ENCODE measurements at regions not wholly inside any gene's neighbourhood (a gene's known extent, or its start where the extent isn't known, plus 50 kb on each side); places are given as distances from the start of the nearest gene placed in this dataset.
A peak's percentile ranks its signal among the peaks of the same experiment; 100 is the strongest.

DNA sequence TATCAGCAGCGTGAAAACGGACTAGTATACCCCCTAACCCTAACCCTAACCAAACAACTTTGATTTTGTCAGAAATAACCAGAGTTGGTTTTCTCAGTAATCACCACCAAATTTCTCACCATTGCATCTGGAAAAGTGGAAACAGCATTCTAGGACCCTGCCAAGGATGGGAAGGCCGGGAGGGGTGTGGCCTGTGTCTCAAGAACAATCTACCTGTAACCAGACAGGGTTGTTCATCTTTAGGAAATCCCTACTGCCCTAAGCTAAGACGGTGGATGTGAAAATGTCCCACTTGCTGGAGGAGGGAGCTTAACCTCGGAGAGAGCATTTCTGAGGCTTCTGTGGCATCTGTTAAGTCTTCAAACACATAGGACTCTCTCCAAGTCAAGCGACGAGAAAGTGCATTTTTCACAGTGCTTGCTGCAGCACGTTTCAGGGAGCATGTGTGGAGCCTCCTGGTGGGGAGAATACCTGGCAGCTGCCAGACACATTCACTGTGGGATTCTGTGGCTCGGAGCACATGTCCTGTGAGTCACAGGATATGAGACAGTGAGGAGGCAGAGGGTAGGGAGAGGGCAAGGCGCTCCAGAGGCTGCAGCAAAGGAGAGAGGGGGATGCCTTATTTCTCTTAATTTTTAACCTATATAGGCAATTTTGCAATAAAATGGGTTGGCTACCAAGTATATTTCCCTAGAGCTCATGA lies 207.5 kb downstream of the SPP2 start:
- peak; percentile 45 for TF ChIP-seq CTCF (IDR thresholded peaks at IDR 0.05; ENCODE audit: control insufficient read depth, extremely low read depth, insufficient read depth)
- DNase-seq (ENCODE audit: low read depth): no peak
- H3K4me3 ChIP-seq (ENCODE audit: low read depth, low read length): no peak overlapping the region

DNA sequence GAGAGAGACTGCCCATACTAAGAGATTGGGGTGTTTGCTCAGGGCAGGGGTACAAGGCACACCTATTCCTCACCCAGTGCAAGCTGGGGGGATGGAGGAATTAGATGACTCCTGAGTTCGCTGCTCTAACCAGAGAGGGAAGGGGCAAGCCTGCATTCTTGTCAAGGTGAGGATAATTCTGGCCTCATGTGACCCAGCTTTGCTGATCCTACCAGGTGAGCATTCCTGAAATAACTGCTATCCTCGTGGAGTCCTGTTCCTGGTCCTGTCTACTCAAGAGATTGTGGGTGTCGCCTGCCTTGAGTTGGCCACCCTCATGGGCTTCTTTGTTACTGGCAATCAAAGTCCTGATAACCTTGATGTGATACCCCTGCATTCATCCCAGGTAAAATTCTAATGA lies 206.0 kb downstream of the SPP2 start:
- no peak overlapping the region for H3K4me3 ChIP-seq (ENCODE audit: low read depth, low read length)
- no peak for DNase-seq (ENCODE audit: low read depth)
- no peak for TF ChIP-seq CTCF (IDR thresholded peaks at IDR 0.05; ENCODE audit: control insufficient read depth, extremely low read depth, insufficient read depth)

GRCh38 chr2:234254783-234255521 lies 204.4 kb downstream of the SPP2 start:
- no peak for TF ChIP-seq CTCF (IDR thresholded peaks at IDR 0.05; ENCODE audit: control insufficient read depth, extremely low read depth, insufficient read depth)
- DNase-seq (ENCODE audit: low read depth): no peak
- H3K4me3 ChIP-seq (ENCODE audit: low read depth, low read length): no peak overlapping the region

DNA sequence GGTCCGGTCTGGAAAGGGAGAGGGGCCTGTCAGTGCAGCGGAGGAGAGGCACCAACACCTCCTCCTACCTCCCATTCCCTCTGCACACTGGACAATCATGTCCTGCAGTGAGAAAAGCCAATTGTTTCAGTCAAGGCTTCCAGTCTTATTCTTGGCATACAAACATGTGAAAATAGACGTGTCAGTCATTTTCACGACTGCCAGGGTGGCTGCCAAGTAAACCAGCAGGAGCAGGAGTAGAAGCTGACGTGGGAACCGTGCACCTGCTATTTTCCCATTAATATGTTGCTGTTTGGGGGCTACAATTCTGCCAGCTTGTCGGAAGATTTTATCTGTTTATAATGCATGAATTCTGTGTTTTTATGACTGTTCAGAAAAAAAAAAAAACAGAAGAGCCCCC lies 202.3 kb downstream of the SPP2 start:
- DNase-seq (ENCODE audit: low read depth): no peak
- TF ChIP-seq CTCF (IDR thresholded peaks at IDR 0.05; ENCODE audit: control insufficient read depth, extremely low read depth, insufficient read depth): no peak
- no peak overlapping the region for H3K4me3 ChIP-seq (ENCODE audit: low read depth, low read length)

DNA sequence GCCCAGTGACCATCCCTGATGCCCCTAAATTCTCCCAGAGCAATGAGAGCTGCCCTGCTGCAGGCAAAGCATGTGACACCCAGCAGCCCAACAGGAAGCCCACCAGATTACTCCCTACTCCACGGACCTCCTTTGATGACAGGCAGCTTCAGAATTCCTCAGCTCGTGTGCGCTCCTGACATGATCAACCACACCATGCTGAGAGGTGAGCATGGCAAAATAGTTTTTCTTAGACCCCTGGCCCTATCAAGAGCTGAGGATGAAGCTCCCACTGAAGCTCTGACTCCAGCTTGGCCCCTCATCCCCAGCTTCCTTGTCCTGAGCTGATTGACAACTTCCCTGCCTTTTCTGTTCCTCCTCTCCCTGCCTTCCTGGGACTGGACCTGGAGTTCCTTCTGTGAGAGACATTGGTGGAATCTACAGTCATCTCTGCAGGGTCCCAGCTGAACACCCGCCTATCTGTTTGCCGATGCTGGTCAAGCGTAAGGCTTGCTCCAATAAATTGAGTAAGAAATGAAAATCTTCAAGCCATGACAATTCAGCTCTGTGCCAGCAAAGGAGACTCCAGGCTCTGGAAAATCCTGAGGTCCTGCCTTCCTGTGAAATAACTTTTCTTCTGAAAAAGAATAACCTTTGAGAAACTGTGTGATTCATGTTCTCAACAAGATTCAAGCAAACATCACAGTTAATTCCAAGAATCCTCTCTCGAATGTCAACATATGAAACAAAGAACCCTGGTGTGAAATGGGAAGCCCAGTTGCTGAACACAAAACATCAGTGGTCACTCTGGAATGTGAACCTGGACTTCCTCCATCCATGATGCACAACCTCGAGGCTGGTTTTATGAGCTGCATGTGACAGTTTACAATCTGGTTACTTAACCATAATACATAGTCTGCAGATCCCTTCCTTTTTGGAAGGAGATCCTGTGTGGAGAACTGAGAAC lies 201.1 kb downstream of the SPP2 start:
- peak; percentile 51 for DNase-seq (ENCODE audit: low read depth)
- H3K4me3 ChIP-seq (ENCODE audit: low read depth, low read length): no peak overlapping the region
- no peak for TF ChIP-seq CTCF (IDR thresholded peaks at IDR 0.05; ENCODE audit: control insufficient read depth, extremely low read depth, insufficient read depth)

GRCh38 chr2:234250926-234251325 lies 200.4 kb downstream of the SPP2 start:
- no peak overlapping the region for H3K4me3 ChIP-seq (ENCODE audit: low read depth, low read length)
- TF ChIP-seq CTCF (IDR thresholded peaks at IDR 0.05; ENCODE audit: control insufficient read depth, extremely low read depth, insufficient read depth): no peak
- DNase-seq (ENCODE audit: low read depth): no peak

All from LNCaP clone FGC (cell line).